NCI-H1694 treated with DMSO at 0.1 percent for 48 hours (cell line): ENCODE measurements at regions not wholly inside any gene's neighbourhood (a gene's known extent, or its start where the extent isn't known, plus 50 kb on each side); places are given as distances from the start of the nearest gene placed in this dataset.
A peak's percentile ranks its signal among the peaks of the same experiment; 100 is the strongest.
"Not testable (repeated sequence)": the region's sequence is repeated elsewhere in the genome, so short reads cannot be mapped to it uniquely, and the experiment has no call there.

Experiments
- DNase-seq: peaks from one replicate; lab custom pipeline; 2025; lab: John Stamatoyannopoulos, UW

- DNase-seq: peak; percentile 37
Measured at GRCh38 chr1:187517546-187517945, 688.8 kb downstream of the PLA2G4A start.

DNA sequence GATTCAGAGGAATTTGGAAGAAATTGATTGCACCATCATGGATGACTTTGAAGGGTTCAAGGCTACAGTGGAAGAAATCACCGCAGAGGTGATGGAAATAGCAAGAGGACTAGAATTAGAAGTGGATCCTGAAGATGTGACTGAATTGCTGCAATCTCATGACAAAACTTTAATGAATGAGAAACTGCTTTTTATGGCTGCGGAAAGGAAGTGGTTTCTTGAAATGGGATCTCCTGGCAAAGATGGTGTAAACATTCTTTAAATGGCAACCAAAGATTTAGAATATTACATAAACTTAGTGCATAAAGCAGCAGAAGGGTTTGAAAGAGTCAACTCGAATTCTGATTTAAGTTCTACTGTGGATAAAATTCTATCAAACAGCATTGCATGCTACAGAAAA is 698.6 kb downstream of the PLA2G4A start:
- DNase-seq: no peak

GRCh38 chr1:187537936-187538335 is 709.2 kb downstream of the PLA2G4A start:
- no peak for DNase-seq

DNA sequence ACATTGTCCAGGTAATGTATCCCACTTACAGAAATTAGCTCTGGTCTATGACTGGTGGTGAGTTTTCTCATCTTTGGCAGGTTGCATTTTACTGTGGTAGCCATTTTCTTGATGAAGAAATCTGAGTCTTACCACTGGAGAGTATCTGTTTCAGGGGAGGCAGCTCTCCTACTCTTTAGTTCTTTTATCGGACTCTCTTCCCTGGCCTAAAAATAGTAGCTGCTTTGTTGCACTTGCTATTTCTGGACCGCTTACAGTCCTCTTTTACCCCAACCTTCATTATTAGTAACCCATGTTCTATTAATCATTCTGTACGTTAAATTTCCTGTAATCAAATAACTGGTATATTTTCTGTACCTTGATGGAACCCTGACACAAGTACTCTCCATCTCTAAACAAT is 720.8 kb downstream of the PLA2G4A start:
- no peak for DNase-seq

- DNase-seq: no peak
Measured at GRCh38 chr1:187551061-187551460, 722.3 kb downstream of the PLA2G4A start.

- no peak for DNase-seq
Measured at GRCh38 chr1:187563191-187563590, 734.4 kb downstream of the PLA2G4A start.

- DNase-seq: no peak
Measured at GRCh38 chr1:187566354-187566753, 737.6 kb downstream of the PLA2G4A start.

- no peak for DNase-seq
Measured at GRCh38 chr1:187568067-187568466, 739.3 kb downstream of the PLA2G4A start.

GRCh38 chr1:187570166-187570565 is 741.4 kb downstream of the PLA2G4A start:
- no peak for DNase-seq

GRCh38 chr1:187577610-187578009 is 748.9 kb downstream of the PLA2G4A start:
- no peak for DNase-seq

- DNase-seq: no peak
Measured at GRCh38 chr1:187588917-187589316, 760.2 kb downstream of the PLA2G4A start.

- DNase-seq: no peak
Measured at GRCh38 chr1:187605736-187606135, 777.0 kb downstream of the PLA2G4A start.

GRCh38 chr1:187615853-187616735 is 787.3 kb downstream of the PLA2G4A start:
- DNase-seq: not testable (repeated sequence)

GRCh38 chr1:187616830-187617229 is 788.1 kb downstream of the PLA2G4A start:
- not testable (repeated sequence) for DNase-seq

GRCh38 chr1:187617776-187618175 is 789.0 kb downstream of the PLA2G4A start:
- DNase-seq: no peak

- no peak for DNase-seq
Measured at GRCh38 chr1:187619175-187619574, 790.4 kb downstream of the PLA2G4A start.

- DNase-seq: peak; percentile 43
Measured at GRCh38 chr1:187621951-187622350, 793.2 kb downstream of the PLA2G4A start.

DNA sequence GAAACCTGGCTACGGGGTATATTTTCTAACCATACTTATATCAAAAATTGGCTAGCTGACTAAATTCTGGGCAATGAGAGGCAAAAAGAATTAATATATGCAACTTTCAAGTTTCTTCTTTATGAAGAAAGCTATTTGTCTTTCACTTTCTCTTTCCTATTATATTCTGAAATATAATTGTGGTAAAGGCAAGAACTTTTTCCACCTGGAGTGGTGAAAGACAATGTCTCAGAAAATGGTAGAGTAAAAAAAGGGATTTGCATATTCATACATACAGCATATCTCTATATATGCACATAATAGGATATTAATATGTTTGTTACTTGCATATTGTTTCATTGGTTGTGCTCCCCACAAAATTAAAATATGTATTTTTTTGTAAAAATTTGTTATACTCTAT is 793.8 kb downstream of the PLA2G4A start:
- no peak for DNase-seq

GRCh38 chr1:187624812-187625545 is 796.2 kb downstream of the PLA2G4A start:
- DNase-seq: no peak

DNA sequence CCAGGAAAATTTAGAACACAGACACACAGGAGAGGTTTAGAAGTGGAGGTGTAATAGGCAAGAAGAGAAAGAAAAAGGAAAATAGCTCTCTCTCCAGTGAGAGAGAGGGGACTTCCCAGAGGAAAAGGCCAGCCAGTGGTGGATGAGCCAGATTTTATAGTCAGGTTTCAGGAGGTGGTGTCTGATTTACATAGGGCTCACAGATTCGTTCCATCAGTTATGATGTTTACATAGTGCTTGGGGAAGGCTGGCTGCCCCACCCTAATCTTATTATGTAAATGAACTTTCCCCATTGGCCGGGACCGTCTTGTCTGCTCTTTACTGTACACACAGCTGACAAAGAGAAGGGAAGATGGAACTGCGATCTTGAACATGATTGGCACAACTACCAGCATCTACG is 797.3 kb downstream of the PLA2G4A start:
- no peak for DNase-seq

- DNase-seq: no peak
Measured at GRCh38 chr1:187627516-187627915, 798.8 kb downstream of the PLA2G4A start.

DNA sequence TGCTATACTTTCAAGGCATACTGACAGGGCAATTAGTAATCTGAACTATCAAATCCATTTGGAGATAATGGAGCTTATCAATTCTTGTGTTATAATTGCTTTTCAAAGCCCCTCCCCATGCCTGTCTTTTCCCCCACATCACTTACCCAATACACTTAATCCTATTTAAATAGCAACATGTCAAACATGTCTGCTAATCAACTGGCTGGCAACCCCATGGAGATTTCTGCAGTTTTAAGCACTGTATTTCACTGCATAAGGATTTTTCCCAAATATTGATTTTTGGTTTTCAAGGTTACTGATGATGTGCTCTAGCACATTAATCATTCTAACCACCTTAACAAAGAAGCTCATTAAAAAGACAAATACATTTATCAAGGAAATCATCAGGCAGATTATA is 800.3 kb downstream of the PLA2G4A start:
- no peak for DNase-seq

DNA sequence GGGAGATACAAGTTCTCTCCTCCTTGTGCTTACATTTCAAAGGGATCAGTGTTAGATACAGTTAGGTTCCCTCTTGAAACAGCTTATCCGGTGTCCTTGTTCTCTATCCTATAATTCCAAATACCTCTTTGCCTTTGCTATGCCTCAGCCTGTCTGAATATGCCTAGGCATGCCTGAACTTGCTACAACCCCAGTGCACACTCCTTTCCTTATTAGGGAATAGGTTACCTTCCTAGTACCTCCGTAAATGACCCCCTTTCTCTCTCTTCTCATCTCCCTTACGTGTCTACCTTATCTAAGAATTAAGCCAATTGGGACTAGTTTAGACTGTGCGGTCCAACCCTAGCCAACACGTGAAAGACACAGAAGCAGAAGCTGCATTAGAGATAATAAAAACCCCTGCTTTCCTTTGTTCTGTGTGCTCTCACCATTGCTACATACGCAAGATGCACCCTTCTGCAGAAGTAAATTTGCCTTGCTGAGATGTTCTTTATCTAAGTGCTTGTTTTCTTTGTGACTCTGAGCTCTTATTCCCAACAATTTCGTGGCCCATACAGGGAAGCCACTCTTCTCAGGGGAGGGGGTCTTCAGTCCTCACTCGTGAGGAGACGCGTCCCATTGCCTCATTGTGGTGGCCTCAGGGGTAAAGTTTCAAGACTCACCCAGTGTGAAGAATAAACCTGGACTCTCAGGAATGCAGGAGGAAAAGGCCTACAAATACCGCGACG is 802.1 kb downstream of the PLA2G4A start:
- DNase-seq: no peak
